ENCODE measurements at regions not wholly inside any gene's neighbourhood (a gene's known extent, or its start where the extent isn't known, plus 50 kb on each side); places are given as distances from the start of the nearest gene placed in this dataset.

- DNase-seq: no peak
Observed at GRCh38 chr11:19511413-19512183, 201.0 kb upstream of the NAV2 start.

GRCh38 chr11:19511066-19511412 is 201.6 kb upstream of the NAV2 start:
- no peak for DNase-seq

- no peak for DNase-seq
Observed at GRCh38 chr11:19510468-19510867, 202.2 kb upstream of the NAV2 start.

GRCh38 chr11:19509215-19509614 is 203.4 kb upstream of the NAV2 start:
- no peak for DNase-seq

GRCh38 chr11:19508165-19508564 is 204.5 kb upstream of the NAV2 start:
- no peak for DNase-seq

GRCh38 chr11:19506816-19507486 is 205.7 kb upstream of the NAV2 start:
- DNase-seq: no peak

GRCh38 chr11:19502691-19503253 is 209.9 kb upstream of the NAV2 start:
- no peak for DNase-seq

- no peak for DNase-seq
Observed at GRCh38 chr11:19501631-19502030, 211.0 kb upstream of the NAV2 start.

- no peak for DNase-seq
Observed at GRCh38 chr11:19499999-19500398, 212.6 kb upstream of the NAV2 start.

GRCh38 chr11:19499026-19499669 is 213.5 kb upstream of the NAV2 start:
- no peak for DNase-seq

GRCh38 chr11:19493446-19494213 is 219.0 kb upstream of the NAV2 start:
- no peak for DNase-seq

- no peak for DNase-seq
Observed at GRCh38 chr11:19482319-19483100, 230.1 kb upstream of the NAV2 start.

GRCh38 chr11:19480540-19480939 is 232.1 kb upstream of the NAV2 start:
- DNase-seq: no peak

- no peak for DNase-seq
Observed at GRCh38 chr11:19478891-19479290, 233.7 kb upstream of the NAV2 start.

- no peak for DNase-seq
Observed at GRCh38 chr11:19474954-19475721, 234.4 kb upstream of the E2F8 start.

GRCh38 chr11:19474211-19474610 is 233.5 kb upstream of the E2F8 start:
- no peak for DNase-seq

GRCh38 chr11:19472679-19473078 is 231.9 kb upstream of the E2F8 start:
- DNase-seq: no peak

- no peak for DNase-seq
Observed at GRCh38 chr11:19467904-19468303, 227.2 kb upstream of the E2F8 start.

- no peak for DNase-seq
Observed at GRCh38 chr11:19466314-19466713, 225.6 kb upstream of the E2F8 start.

GRCh38 chr11:19463976-19464375 is 223.2 kb upstream of the E2F8 start:
- DNase-seq: no peak

GRCh38 chr11:19460718-19461405 is 220.1 kb upstream of the E2F8 start:
- no peak for DNase-seq

Measured in CD4-positive, alpha-beta T cell treated with Interleukin-6 for 4 hours (primary cell).